Stomach smooth muscle (tissue), 2 donors: ENCODE measurements at regions not wholly inside any gene's neighbourhood (a gene's known extent, or its start where the extent isn't known, plus 50 kb on each side); places are given as distances from the start of the nearest gene placed in this dataset.

ENCODE experiments used
- H3K27ac ChIP-seq: one replicate; pipeline ENCODE4 v1.7.0; 2013; ENCODE audit warnings: mild to moderate bottlenecking, low read length, inconsistent platforms
- H3K27me3 ChIP-seq, 2 donors: one replicate each; pipeline ENCODE4 v1.7.0; 2013; ENCODE audit warnings: low read length in 2 of 2; ENCODE audit not compliant: insufficient read depth in 2 of 2, control insufficient read depth in 1 of 2
- H3K36me3 ChIP-seq, 2 donors: one replicate each; pipeline ENCODE4 v1.7.0; 2013; ENCODE audit warnings: low read length in 2 of 2; ENCODE audit not compliant: control insufficient read depth in 2 of 2, insufficient read depth in 2 of 2
- H3K4me1 ChIP-seq: one replicate; pipeline ENCODE4 v1.7.0; 2013; ENCODE audit warnings: low read length; ENCODE audit not compliant: control insufficient read depth, insufficient read depth
- H3K4me3 ChIP-seq, 2 donors: one replicate each; pipeline ENCODE4 v1.7.0; 2013; ENCODE audit warnings: low read length in 2 of 2
- H3K9ac ChIP-seq, 2 donors: one replicate each; pipeline ENCODE4 v1.7.0; 2013; ENCODE audit warnings: low read length in 2 of 2, mild to moderate bottlenecking in 1 of 2
- H3K9me3 ChIP-seq, 2 donors: one replicate each; pipeline ENCODE4 v1.7.0; 2013; ENCODE audit warnings: low read length in 2 of 2; ENCODE audit not compliant: control insufficient read depth in 2 of 2
- donor health status: healthy.
- donor health status: Pancreatic carcinoma.

- H3K27ac ChIP-seq, result no peak overlapping the region
- H3K36me3 ChIP-seq, result no peaks in the 10 kb centered on the region
- no peak overlapping the region for H3K4me3 ChIP-seq
- H3K4me1 ChIP-seq, result peaks cover 12% of the 10 kb centered on the region
- no peaks in the 10 kb centered on the region for H3K9me3 ChIP-seq
- no peaks in the 10 kb centered on the region for H3K27me3 ChIP-seq
- no peak overlapping the region for H3K9ac ChIP-seq
Measured at GRCh38 chr12:105822131-105823105, 316.3 kb downstream of the NUAK1 start.

GRCh38 chr12:105823810-105824209 lies 314.9 kb downstream of the NUAK1 start:
- no peak overlapping the region for H3K27ac ChIP-seq
- no peaks in the 10 kb centered on the region for H3K36me3 ChIP-seq
- H3K4me3 ChIP-seq, result no peak overlapping the region

GRCh38 chr12:105825141-105825540 lies 313.6 kb downstream of the NUAK1 start:
- Histone ChIP-seq H3K4me1 (peaks cover 12% of the 10 kb centered on the region), H3K9ac (no peak overlapping the region), H3K9me3 (no peaks in the 10 kb centered on the region), H3K36me3 (no peaks in the 10 kb centered on the region), H3K27ac (no peak overlapping the region), H3K4me3 (no peak overlapping the region), H3K27me3 (no peaks in the 10 kb centered on the region)

More at GRCh38 chr12:105823810-105824209, 314.9 kb downstream of the NUAK1 start:
- no peaks in the 10 kb centered on the region for H3K27me3 ChIP-seq
- peaks cover 12% of the 10 kb centered on the region for H3K4me1 ChIP-seq
- no peak overlapping the region for H3K9ac ChIP-seq
- no peaks in the 10 kb centered on the region for H3K9me3 ChIP-seq

GRCh38 chr12:105831372-105831771 lies 307.4 kb downstream of the NUAK1 start:
- peaks cover 5% of the 10 kb centered on the region for H3K4me1 ChIP-seq
- no peak overlapping the region for H3K4me3 ChIP-seq
- no peak overlapping the region for H3K27ac ChIP-seq
- no peak overlapping the region for H3K9ac ChIP-seq
- H3K36me3 ChIP-seq, result no peaks in the 10 kb centered on the region
- no peaks in the 10 kb centered on the region for H3K27me3 ChIP-seq
- H3K9me3 ChIP-seq, result peaks cover 0 to 3% of the 10 kb centered on the region in 2 donors

GRCh38 chr12:105832021-105832420 lies 306.7 kb downstream of the NUAK1 start:
- Histone ChIP-seq H3K9me3 (peaks cover 0 to 3% of the 10 kb centered on the region in 2 donors), H3K4me1 (peaks cover 5% of the 10 kb centered on the region), H3K36me3 (no peaks in the 10 kb centered on the region), H3K4me3 (no peak overlapping the region), H3K27ac (no peak overlapping the region), H3K9ac (no peak overlapping the region), H3K27me3 (no peaks in the 10 kb centered on the region)

GRCh38 chr12:105832806-105833205 lies 305.9 kb downstream of the NUAK1 start:
- H3K36me3 ChIP-seq, result no peaks in the 10 kb centered on the region
- H3K4me3 ChIP-seq, result no peak overlapping the region
- peaks cover 5% of the 10 kb centered on the region for H3K4me1 ChIP-seq
- peaks cover 0 to 3% of the 10 kb centered on the region in 2 donors for H3K9me3 ChIP-seq
- H3K27me3 ChIP-seq, result no peaks in the 10 kb centered on the region
- no peak overlapping the region for H3K9ac ChIP-seq
- H3K27ac ChIP-seq, result no peak overlapping the region

- Histone ChIP-seq H3K4me3 (no peak overlapping the region), H3K36me3 (no peaks in the 10 kb centered on the region), H3K9ac (no peak overlapping the region), H3K27ac (no peak overlapping the region), H3K27me3 (no peaks in the 10 kb centered on the region), H3K9me3 (peaks cover 0 to 3% of the 10 kb centered on the region in 2 donors), H3K4me1 (peaks cover 5% of the 10 kb centered on the region)
Measured at GRCh38 chr12:105834496-105834895, 304.3 kb downstream of the NUAK1 start.

GRCh38 chr12:105835580-105836241 lies 303.0 kb downstream of the NUAK1 start:
- H3K9ac ChIP-seq, result no peak overlapping the region
- H3K4me1 ChIP-seq, result peaks cover 5% of the 10 kb centered on the region
- H3K27me3 ChIP-seq, result no peaks in the 10 kb centered on the region
- no peak overlapping the region for H3K27ac ChIP-seq
- H3K4me3 ChIP-seq, result no peak overlapping the region
- peaks cover 0 to 3% of the 10 kb centered on the region in 2 donors for H3K9me3 ChIP-seq
- H3K36me3 ChIP-seq, result no peaks in the 10 kb centered on the region

GRCh38 chr12:105836242-105836622 lies 302.5 kb downstream of the NUAK1 start:
- H3K27ac ChIP-seq, result no peak overlapping the region
- H3K9me3 ChIP-seq, result peaks cover 0 to 3% of the 10 kb centered on the region in 2 donors
- H3K27me3 ChIP-seq, result no peaks in the 10 kb centered on the region
- no peak overlapping the region for H3K4me3 ChIP-seq
- peaks cover 5% of the 10 kb centered on the region for H3K4me1 ChIP-seq
- no peaks in the 10 kb centered on the region for H3K36me3 ChIP-seq
- no peak overlapping the region for H3K9ac ChIP-seq

- H3K36me3 ChIP-seq, result no peaks in the 10 kb centered on the region
- H3K27me3 ChIP-seq, result no peaks in the 10 kb centered on the region
Measured at GRCh38 chr12:105839629-105840127, 299.1 kb downstream of the NUAK1 start.

More at GRCh38 chr12:105839629-105840127, 299.1 kb downstream of the NUAK1 start:
- no peak overlapping the region for H3K9ac ChIP-seq
- H3K9me3 ChIP-seq, result no peaks in the 10 kb centered on the region
- H3K27ac ChIP-seq, result no peak overlapping the region
- peaks cover 4% of the 10 kb centered on the region for H3K4me1 ChIP-seq
- no peak overlapping the region for H3K4me3 ChIP-seq
